GM23248 (cell line): ENCODE measurements at regions not wholly inside any gene's neighbourhood (a gene's known extent, or its start where the extent isn't known, plus 50 kb on each side); places are given as distances from the start of the nearest gene placed in this dataset.

Experiments used
- EZH2 ChIP-seq: fragments of 200-600 bp; sonication (generic); IDR thresholded peaks from 2 replicates; pipeline ENCODE4 v1.6.1; 2018; ENCODE audit warnings: antibody characterized with exemption, mild to moderate bottlenecking; ENCODE audit not compliant: insufficient read depth, poor library complexity, severe bottlenecking
- EZH2phosphoT487 ChIP-seq: fragments of 200-600 bp; sonication (generic); IDR thresholded peaks from 2 replicates; pipeline ENCODE4 v1.6.1; 2018; ENCODE audit warnings: antibody characterized with exemption, moderate library complexity, mild to moderate bottlenecking, low read depth; ENCODE audit not compliant: insufficient read depth

- no peak for TF ChIP-seq EZH2
- TF ChIP-seq EZH2phosphoT487 = no peak
These were observed 447.8 kb downstream of the FRK start for GRCh38 chr6:115612796-115613479.
